ENCODE measurements at regions not wholly inside any gene's neighbourhood (a gene's known extent, or its start where the extent isn't known, plus 50 kb on each side); places are given as distances from the start of the nearest gene placed in this dataset.

DNA sequence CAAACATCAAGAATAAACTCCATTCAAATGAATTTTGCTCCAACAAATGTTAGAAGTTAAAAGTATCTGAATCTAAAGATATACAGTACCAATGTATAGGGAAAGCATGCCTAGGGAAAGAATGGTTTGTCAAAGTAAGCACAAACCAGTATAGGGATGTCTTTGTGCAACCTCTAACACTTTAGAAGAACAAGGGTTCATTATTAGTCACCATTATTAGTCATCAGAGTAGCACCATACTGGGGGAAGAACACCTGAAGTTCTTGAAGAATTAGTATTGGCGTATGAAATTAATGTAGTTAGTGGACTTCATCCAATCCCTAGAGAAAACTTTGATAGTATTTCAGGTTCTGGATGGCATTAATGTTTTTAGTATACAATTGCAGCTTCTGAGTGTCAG lies 943.7 kb downstream of the METTL15 start:
- TF ChIP-seq, protein P1, sequence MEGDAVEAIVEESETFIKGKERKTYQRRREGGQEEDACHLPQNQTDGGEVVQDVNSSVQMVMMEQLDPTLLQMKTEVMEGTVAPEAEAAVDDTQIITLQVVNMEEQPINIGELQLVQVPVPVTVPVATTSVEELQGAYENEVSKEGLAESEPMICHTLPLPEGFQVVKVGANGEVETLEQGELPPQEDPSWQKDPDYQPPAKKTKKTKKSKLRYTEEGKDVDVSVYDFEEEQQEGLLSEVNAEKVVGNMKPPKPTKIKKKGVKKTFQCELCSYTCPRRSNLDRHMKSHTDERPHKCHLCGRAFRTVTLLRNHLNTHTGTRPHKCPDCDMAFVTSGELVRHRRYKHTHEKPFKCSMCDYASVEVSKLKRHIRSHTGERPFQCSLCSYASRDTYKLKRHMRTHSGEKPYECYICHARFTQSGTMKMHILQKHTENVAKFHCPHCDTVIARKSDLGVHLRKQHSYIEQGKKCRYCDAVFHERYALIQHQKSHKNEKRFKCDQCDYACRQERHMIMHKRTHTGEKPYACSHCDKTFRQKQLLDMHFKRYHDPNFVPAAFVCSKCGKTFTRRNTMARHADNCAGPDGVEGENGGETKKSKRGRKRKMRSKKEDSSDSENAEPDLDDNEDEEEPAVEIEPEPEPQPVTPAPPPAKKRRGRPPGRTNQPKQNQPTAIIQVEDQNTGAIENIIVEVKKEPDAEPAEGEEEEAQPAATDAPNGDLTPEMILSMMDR (IDR thresholded peaks at IDR 0.05), result no peak
- TF ChIP-seq EZH2 (IDR thresholded peaks at IDR 0.05; ENCODE audit: borderline replicate concordance, insufficient read depth, low read depth, low read length, poor library complexity, severe bottlenecking), result no peak

Data from B cell (primary cell).